Mesenchymal stem cell (in vitro differentiated cells and primary cell): ENCODE measurements at regions not wholly inside any gene's neighbourhood (a gene's known extent, or its start where the extent isn't known, plus 50 kb on each side); places are given as distances from the start of the nearest gene placed in this dataset.
"Not testable (repeated sequence)": the region's sequence is repeated elsewhere in the genome, so short reads cannot be mapped to it uniquely, and the experiment has no call there.

ENCODE experiments used
- DNase-seq: peaks from one replicate; pipeline ENCODE4 v3.0.0-alpha.2; 2013
- H2AFZ ChIP-seq: one replicate; pipeline ENCODE4 v1.6.1; 2013; ENCODE audit warnings: low read depth, mild to moderate bottlenecking, control low read depth, inconsistent platforms, low read length, moderate library complexity
- H2AK5ac ChIP-seq: 2 replicates; pipeline ENCODE4 v1.6.1; 2013; ENCODE audit warnings: low read length, moderate library complexity, mild to moderate bottlenecking, inconsistent platforms; ENCODE audit not compliant: severe bottlenecking
- H2BK120ac ChIP-seq: one replicate; pipeline ENCODE4 v1.6.1; 2013; ENCODE audit warnings: low read depth, mild to moderate bottlenecking, inconsistent platforms, low read length, moderate library complexity
- H2BK12ac ChIP-seq, 2 experiments: one replicate each; pipeline ENCODE4 v1.6.1; 2013; ENCODE audit warnings: inconsistent platforms in 2 of 2, low read length in 2 of 2, mild to moderate bottlenecking in 2 of 2, moderate library complexity in 2 of 2, control low read depth in 1 of 2
- H2BK15ac ChIP-seq: one replicate; pipeline ENCODE4 v1.6.1; 2013; ENCODE audit warnings: mild to moderate bottlenecking, low read depth, inconsistent platforms; ENCODE audit not compliant: poor library complexity, severe bottlenecking
- H2BK5ac ChIP-seq: 2 replicates; pipeline ENCODE4 v1.6.1; 2013; ENCODE audit warnings: low read depth, mild to moderate bottlenecking, low read length, control low read depth, inconsistent platforms; ENCODE audit not compliant: poor library complexity, severe bottlenecking
- H3K14ac ChIP-seq, 2 experiments: one replicate each; pipeline ENCODE4 v1.6.1; 2013; ENCODE audit warnings: inconsistent platforms in 2 of 2, low read length in 2 of 2, control low read depth in 1 of 2, mild to moderate bottlenecking in 1 of 2, moderate library complexity in 1 of 2
- H3K18ac ChIP-seq, 2 experiments: one replicate each; pipeline ENCODE4 v1.6.1; 2013; ENCODE audit warnings: inconsistent platforms in 2 of 2, low read length in 2 of 2, control low read depth in 1 of 2, low read depth in 1 of 2, mild to moderate bottlenecking in 1 of 2
- H3K23ac ChIP-seq, 2 experiments: one replicate each; pipeline ENCODE4 v1.6.1; 2013; ENCODE audit warnings: inconsistent platforms in 2 of 2, low read length in 2 of 2, mild to moderate bottlenecking in 2 of 2, moderate library complexity in 2 of 2, control low read depth in 1 of 2
- H3K27ac ChIP-seq: 2 replicates; pipeline ENCODE4 v1.5.1; 2013; ENCODE audit warnings: mild to moderate bottlenecking, moderate library complexity, low read length, control low read depth, inconsistent platforms; ENCODE audit not compliant: poor library complexity, severe bottlenecking
- H3K27me3 ChIP-seq, 2 experiments: 2 replicates each; pipeline versions ENCODE4 v1.6.1 to v1.7.0; 2013; ENCODE audit warnings: low read length in 2 of 2, mild to moderate bottlenecking in 2 of 2, moderate library complexity in 2 of 2, control low read depth in 1 of 2, inconsistent platforms in 1 of 2; ENCODE audit not compliant: control insufficient read depth in 1 of 2, insufficient read depth in 1 of 2
- H3K36me3 ChIP-seq, 2 experiments: 2 replicates each; pipeline versions ENCODE4 v1.6.1 to v1.7.0; 2013; ENCODE audit warnings: low read length in 2 of 2, control low read depth in 1 of 2, inconsistent platforms in 1 of 2, low read depth in 1 of 2, mild to moderate bottlenecking in 1 of 2; ENCODE audit not compliant: insufficient read depth in 2 of 2, control insufficient read depth in 1 of 2
- H3K4ac ChIP-seq, 2 experiments: one replicate each; pipeline ENCODE4 v1.6.1; 2013; ENCODE audit warnings: inconsistent platforms in 2 of 2, low read length in 2 of 2, mild to moderate bottlenecking in 2 of 2, moderate library complexity in 2 of 2, control low read depth in 1 of 2, low read depth in 1 of 2
- H3K4me1 ChIP-seq: 2 replicates; pipeline ENCODE4 v1.6.1; 2013; ENCODE audit warnings: low read depth, low read length, control low read depth; ENCODE audit not compliant: control insufficient read depth, insufficient read depth
- H3K4me2 ChIP-seq: 2 replicates; pipeline ENCODE4 v1.6.1; 2013; ENCODE audit warnings: low read length, mild to moderate bottlenecking, inconsistent platforms; ENCODE audit not compliant: poor library complexity, severe bottlenecking
- H3K4me3 ChIP-seq, 2 experiments: 2 replicates each; pipeline versions ENCODE4 v1.5.1 to v1.7.0; 2013; ENCODE audit warnings: low read length in 2 of 2, mild to moderate bottlenecking in 2 of 2, control low read depth in 1 of 2, low read depth in 1 of 2; ENCODE audit not compliant: insufficient read depth in 1 of 2
- H3K79me1 ChIP-seq: replicated peaks from 2 replicates; pipeline ENCODE4 v1.6.1; 2013; ENCODE audit warnings: mild to moderate bottlenecking, control low read depth, low read length, inconsistent platforms; ENCODE audit not compliant: poor library complexity, severe bottlenecking
- H3K9ac ChIP-seq: 2 replicates; pipeline ENCODE4 v1.7.0; 2013; ENCODE audit warnings: mild to moderate bottlenecking, low read length, moderate library complexity
- H3K9me3 ChIP-seq: 2 replicates; pipeline ENCODE4 v1.7.0; 2013; ENCODE audit warnings: mild to moderate bottlenecking, low read length; ENCODE audit not compliant: control insufficient read depth
- H4K8ac ChIP-seq: one replicate; pipeline ENCODE4 v1.6.1; 2013; ENCODE audit warnings: inconsistent platforms, mild to moderate bottlenecking, low read length, moderate library complexity
- H4K91ac ChIP-seq: one replicate; pipeline ENCODE4 v1.6.1; 2013; ENCODE audit warnings: mild to moderate bottlenecking, low read length, inconsistent platforms
- WGBS: methylation state at CpG from one replicate; pipeline ENCODE4 v1.1.7; 2013; ENCODE audit warnings: mixed read lengths; 5-methylcytosine and 5-hydroxymethylcytosine counted together

GRCh38 chr21:14009238-14009981 lies 201.3 kb downstream of the LIPI start:
- H4K91ac ChIP-seq, H3K14ac ChIP-seq, H3K4me1 ChIP-seq, H4K8ac ChIP-seq, DNase-seq, H2BK120ac ChIP-seq, H2AK5ac ChIP-seq, H3K4me2 ChIP-seq, H3K27ac ChIP-seq, H3K9me3 ChIP-seq, H3K18ac ChIP-seq, H2BK5ac ChIP-seq, H3K27me3 ChIP-seq, H3K4me3 ChIP-seq, H2AFZ ChIP-seq, H3K79me1 ChIP-seq, H2BK15ac ChIP-seq, H3K9ac ChIP-seq, H3K23ac ChIP-seq, H3K36me3 ChIP-seq, H3K4ac ChIP-seq, H2BK12ac ChIP-seq: not testable (repeated sequence)
- whole genome bisulfite sequencing, result 89% methylated on average over 21 of the region's 22 CpGs

- not testable (repeated sequence) for H2BK120ac ChIP-seq, H3K27me3 ChIP-seq, H3K36me3 ChIP-seq, H3K4me3 ChIP-seq, H4K91ac ChIP-seq, H3K79me1 ChIP-seq, H3K14ac ChIP-seq, H2AK5ac ChIP-seq, H2BK12ac ChIP-seq, H3K9ac ChIP-seq, H3K18ac ChIP-seq, H3K4me1 ChIP-seq, H3K4me2 ChIP-seq, H3K27ac ChIP-seq, DNase-seq, H3K4ac ChIP-seq, H4K8ac ChIP-seq, H3K9me3 ChIP-seq, H2BK5ac ChIP-seq, H3K23ac ChIP-seq, H2AFZ ChIP-seq, H2BK15ac ChIP-seq
- 92% methylated on average over 5 of the region's 5 CpGs for WGBS
Measured at GRCh38 chr21:14008436-14008835, 202.3 kb downstream of the LIPI start.

- H2BK12ac ChIP-seq, H2BK120ac ChIP-seq, H3K18ac ChIP-seq, H3K14ac ChIP-seq, H3K4me1 ChIP-seq, H3K9me3 ChIP-seq, H4K91ac ChIP-seq, H3K79me1 ChIP-seq, H2AK5ac ChIP-seq, H3K4ac ChIP-seq, H3K23ac ChIP-seq, H3K36me3 ChIP-seq, H2BK15ac ChIP-seq, H3K27me3 ChIP-seq, H2AFZ ChIP-seq, DNase-seq, H3K4me2 ChIP-seq, H4K8ac ChIP-seq, H3K27ac ChIP-seq, H3K4me3 ChIP-seq, H3K9ac ChIP-seq, H2BK5ac ChIP-seq: not testable (repeated sequence)
- 93% methylated on average over 17 of the region's 17 CpGs for WGBS
Measured at GRCh38 chr21:14008006-14008405, 202.7 kb downstream of the LIPI start.

GRCh38 chr21:14006144-14006543 lies 204.6 kb downstream of the LIPI start:
- not testable (repeated sequence) for H3K27me3 ChIP-seq, H3K9ac ChIP-seq, H3K4me3 ChIP-seq, H4K8ac ChIP-seq, H2BK12ac ChIP-seq, H2BK15ac ChIP-seq, H3K23ac ChIP-seq, H3K4me2 ChIP-seq, H2AK5ac ChIP-seq, H3K4me1 ChIP-seq, H3K9me3 ChIP-seq, H2BK120ac ChIP-seq, H3K36me3 ChIP-seq, H3K14ac ChIP-seq, H3K18ac ChIP-seq, DNase-seq, H3K79me1 ChIP-seq, H3K4ac ChIP-seq, H3K27ac ChIP-seq, H4K91ac ChIP-seq, H2AFZ ChIP-seq, H2BK5ac ChIP-seq
- 68% methylated on average over 6 of the region's 7 CpGs for WGBS
